Epithelial cell of prostate (primary cell): ENCODE measurements at regions not wholly inside any gene's neighbourhood (a gene's known extent, or its start where the extent isn't known, plus 50 kb on each side); places are given as distances from the start of the nearest gene placed in this dataset.

ENCODE experiments used
- DNase-seq: peaks from one replicate; pipeline ENCODE4 v3.0.0-alpha.2; 2011; ENCODE audit warnings: low read depth, low spot score
- H3K27ac ChIP-seq: fragments of 450-650 bp; 2 replicates; pipeline ENCODE4 v1.5.1; 2017; ENCODE audit warnings: mild to moderate bottlenecking

- no peak for DNase-seq
- no peak overlapping the region for H3K27ac ChIP-seq
These were observed 345.5 kb upstream of the DUSP10 start for GRCh38 chr1:222087221-222087920.

- DNase-seq, result no peak
- no peak overlapping the region for H3K27ac ChIP-seq
These were observed 343.1 kb upstream of the DUSP10 start for GRCh38 chr1:222084996-222085395.

GRCh38 chr1:222084048-222084447 is 342.2 kb upstream of the DUSP10 start:
- no peak for DNase-seq
- no peak overlapping the region for H3K27ac ChIP-seq

- H3K27ac ChIP-seq, result no peak overlapping the region
- DNase-seq, result no peak
These were observed 340.0 kb upstream of the DUSP10 start for GRCh38 chr1:222081859-222082258.

- no peak for DNase-seq
- H3K27ac ChIP-seq, result no peak overlapping the region
These were observed 337.7 kb upstream of the DUSP10 start for GRCh38 chr1:222079566-222079965.

GRCh38 chr1:222077206-222077605 is 335.3 kb upstream of the DUSP10 start:
- no peak for DNase-seq
- H3K27ac ChIP-seq, result no peak overlapping the region

GRCh38 chr1:222074317-222074716 is 332.4 kb upstream of the DUSP10 start:
- H3K27ac ChIP-seq, result no peak overlapping the region

GRCh38 chr1:222073307-222073995 is 331.6 kb upstream of the DUSP10 start:
- no peak for DNase-seq
- H3K27ac ChIP-seq, result no peak overlapping the region

More at GRCh38 chr1:222074317-222074716, 332.4 kb upstream of the DUSP10 start:
- DNase-seq, result no peak

- no peak for DNase-seq
- H3K27ac ChIP-seq, result no peak overlapping the region
These were observed 329.5 kb upstream of the DUSP10 start for GRCh38 chr1:222071387-222071786.

- DNase-seq, result no peak
- peak overlapping the region; percentile 44 for H3K27ac ChIP-seq
These were observed 327.0 kb upstream of the DUSP10 start for GRCh38 chr1:222068937-222069336.

- DNase-seq, result no peak
- H3K27ac ChIP-seq, result peak overlapping the region; percentile 44
These were observed 326.2 kb upstream of the DUSP10 start for GRCh38 chr1:222068101-222068500.

GRCh38 chr1:222066539-222066938 is 324.6 kb upstream of the DUSP10 start:
- DNase-seq, result no peak
- H3K27ac ChIP-seq, result no peak overlapping the region

GRCh38 chr1:222065234-222065633 is 323.3 kb upstream of the DUSP10 start:
- H3K27ac ChIP-seq, result peak overlapping the region; percentile 51

GRCh38 chr1:222064388-222065211 is 322.7 kb upstream of the DUSP10 start:
- DNase-seq, result no peak

More at GRCh38 chr1:222065234-222065633, 323.3 kb upstream of the DUSP10 start:
- DNase-seq, result no peak

GRCh38 chr1:222062640-222063039 is 320.8 kb upstream of the DUSP10 start:
- DNase-seq, result no peak
- no peak overlapping the region for H3K27ac ChIP-seq

More at GRCh38 chr1:222064388-222065211, 322.7 kb upstream of the DUSP10 start:
- peak overlapping the region; percentile 51 for H3K27ac ChIP-seq

- no peak overlapping the region for H3K27ac ChIP-seq
- DNase-seq, result no peak
These were observed 319.9 kb upstream of the DUSP10 start for GRCh38 chr1:222061711-222062359.

- no peak overlapping the region for H3K27ac ChIP-seq
- DNase-seq, result no peak
These were observed 318.5 kb upstream of the DUSP10 start for GRCh38 chr1:222060210-222060916.

- H3K27ac ChIP-seq, result no peak overlapping the region
These were observed 316.4 kb upstream of the DUSP10 start for GRCh38 chr1:222058249-222058648.

GRCh38 chr1:222057162-222057561 is 315.3 kb upstream of the DUSP10 start:
- H3K27ac ChIP-seq, result no peak overlapping the region
- DNase-seq, result no peak

More at GRCh38 chr1:222058249-222058648, 316.4 kb upstream of the DUSP10 start:
- no peak for DNase-seq

- no peak for DNase-seq
- H3K27ac ChIP-seq, result no peak overlapping the region
These were observed 312.5 kb upstream of the DUSP10 start for GRCh38 chr1:222054416-222054815.
